Gastrocnemius medialis (tissue), 4 donors: ENCODE measurements at regions not wholly inside any gene's neighbourhood (a gene's known extent, or its start where the extent isn't known, plus 50 kb on each side); places are given as distances from the start of the nearest gene placed in this dataset.
A peak's percentile ranks its signal among the peaks of the same experiment; 100 is the strongest.
"Not testable (repeated sequence)": the region's sequence is repeated elsewhere in the genome, so short reads cannot be mapped to it uniquely, and the experiment has no call there.

ENCODE experiments used
- ATAC-seq, 2 donors: fragments of 150-250 bp; one replicate each; pipeline ENCODE4 v1.9.1; 2016
- DNase-seq, 2 donors: peaks; one replicate each; pipeline ENCODE4 v3.0.0-alpha.2; 2019
- H3K27ac ChIP-seq, 4 donors: fragments of 200-600 bp; sonication (generic); 1 replicate in 1 of 4; 2 replicates in 3 of 4; pipeline ENCODE4 v1.5.1; 2016 to 2018; ENCODE audit warnings: mild to moderate bottlenecking in 2 of 4, moderate library complexity in 1 of 4
- H3K27me3 ChIP-seq, 3 donors: fragments of 200-600 bp; sonication (generic) in 2 of 3; 1 replicate in 1 of 3; 2 replicates in 2 of 3; pipeline versions ENCODE4 v1.5.1 to v1.6.0; 2016 to 2019; ENCODE audit warnings: mild to moderate bottlenecking in 1 of 3, moderate library complexity in 1 of 3
- H3K36me3 ChIP-seq, 2 donors: fragments of 200-600 bp; sonication (generic) in 1 of 2; one replicate each; pipeline ENCODE4 v1.5.1; 2017 to 2018
- H3K4me1 ChIP-seq, 2 donors: fragments of 200-600 bp; sonication (generic) in 1 of 2; one replicate each; pipeline ENCODE4 v1.5.1; 2016 to 2017; ENCODE audit warnings: mild to moderate bottlenecking in 2 of 2
- H3K4me3 ChIP-seq, 4 donors: fragments of 200-600 bp; sonication (generic) in 3 of 4; 1 replicate in 1 of 4; 2 replicates in 3 of 4; pipeline ENCODE4 v1.5.1; 2016 to 2019; ENCODE audit warnings: mild to moderate bottlenecking in 2 of 4
- H3K9me3 ChIP-seq, 3 donors: fragments of 200-600 bp; sonication (generic) in 2 of 3; 1 replicate in 1 of 3; 2 replicates in 2 of 3; pipeline ENCODE4 v1.5.1; 2016 to 2019
- CTCF ChIP-seq, 5 experiments: fragments of 450-650 bp in 3 of 5; fragments of 200-600 bp in 2 of 5; sonication (generic) in 2 of 5; IDR thresholded peaks in 4 of 5; conservative IDR thresholded peaks in 1 of 5; 1 replicate in 4 of 5; 2 replicates in 1 of 5; pipeline ENCODE4 v1.5.1; 2016 to 2019; ENCODE audit warnings: antibody characterized with exemption in 5 of 5, mild to moderate bottlenecking in 3 of 5, moderate library complexity in 3 of 5
- POLR2A ChIP-seq, 2 donors: fragments of 450-650 bp; IDR thresholded peaks; one replicate each; pipeline ENCODE4 v1.6.1; 2017; ENCODE audit warnings: antibody characterized with exemption in 2 of 2, mild to moderate bottlenecking in 2 of 2, moderate library complexity in 2 of 2
- in situ Hi-C, 4 donors: fragments of 200-750 bp; cut with MboI; loops; one replicate each; pipeline versions ENCODE4 v1.15.0 to v1.8.0; 2017; ENCODE audit warnings: low sequenced_read_pairs in 4 of 4
- intact Hi-C: fragments of 100-400 bp; cut with DNase I; formaldehyde crosslinking; loops from one replicate; pipeline ENCODE4 v1.15.1; 2023; ENCODE audit warnings: low total_unique reads

DNA sequence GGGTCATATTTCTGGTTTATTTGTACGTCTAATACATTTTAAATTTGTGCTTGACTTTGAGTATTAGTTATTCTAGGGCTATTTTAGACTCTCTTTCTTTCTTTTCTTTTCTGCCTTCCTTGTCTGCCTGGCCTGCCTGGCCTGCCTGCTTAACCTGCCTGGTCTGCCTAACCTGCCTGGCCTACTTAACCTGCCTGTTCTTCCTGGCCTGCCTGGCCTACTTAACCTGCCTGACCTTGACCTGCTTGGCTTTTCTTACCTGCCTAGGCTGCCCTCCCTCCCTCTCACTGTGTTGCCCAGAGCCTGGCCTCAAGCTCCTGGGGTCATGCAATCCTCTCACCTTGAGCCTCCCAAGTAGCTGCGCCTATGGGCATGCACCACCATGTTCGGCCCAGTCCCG, 83.7 kb downstream of the PMAIP1 start:
- TF ChIP-seq CTCF (IDR thresholded peaks at IDR 0.05 in 4 of 5, conservative IDR thresholded peaks at IDR 0.05 in 1 of 5) (no peak), POLR2A (IDR thresholded peaks at IDR 0.05) (no peak)
- intact Hi-C loops (no loop called here), in situ Hi-C loops (loop anchor here in 2 of 4 donors (25.0 kb wide), 2 partner anchors 554 to 579 kb away; no protein-coding TSS in a partner anchor)
- Histone ChIP-seq H3K4me1 (no peaks in the 10 kb centered on the region), H3K27ac (no peak overlapping the region), H3K9me3 (no peaks in the 10 kb centered on the region), H3K27me3 (no peaks in the 10 kb centered on the region), H3K4me3 (no peak overlapping the region), H3K36me3 (no peaks in the 10 kb centered on the region)
- ATAC-seq (no peak), DNase-seq (no peak)

DNA sequence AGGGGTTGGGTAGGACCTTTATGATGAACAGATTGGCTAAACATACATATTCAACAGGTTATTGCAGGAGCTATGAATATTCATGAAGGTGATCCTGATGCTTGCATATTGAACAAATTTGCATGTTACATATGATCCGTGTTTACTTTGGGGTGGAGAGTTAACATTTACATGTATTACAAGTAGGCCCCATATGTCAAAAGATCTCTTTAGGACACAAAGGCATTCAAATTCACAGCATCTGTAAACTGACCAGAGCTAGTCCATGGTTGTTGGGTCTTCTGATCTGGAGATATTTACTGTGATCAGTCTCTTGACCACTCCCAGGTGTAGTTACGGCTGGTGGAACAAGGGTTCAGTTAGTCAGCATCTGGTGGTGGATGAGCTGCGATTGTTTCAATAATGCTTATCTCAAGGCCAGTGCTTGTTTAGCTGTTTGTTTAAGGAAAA, 80.4 kb downstream of the PMAIP1 start:
- no peak for DNase-seq
- no peaks in the 10 kb centered on the region for H3K9me3 ChIP-seq
- no peaks in the 10 kb centered on the region for H3K4me1 ChIP-seq
- no peak overlapping the region for H3K27ac ChIP-seq
- TF ChIP-seq POLR2A (IDR thresholded peaks at IDR 0.05) (no peak), CTCF (IDR thresholded peaks at IDR 0.05 in 4 of 5, conservative IDR thresholded peaks at IDR 0.05 in 1 of 5) (no peak)
- no peaks in the 10 kb centered on the region for H3K27me3 ChIP-seq
- ATAC-seq = no peak
- in situ Hi-C loops (loop anchor here in 2 of 4 donors (25.0 kb wide), 2 partner anchors 557 to 582 kb away; no protein-coding TSS in a partner anchor), intact Hi-C loops (no loop called here)
- H3K4me3 ChIP-seq = no peak overlapping the region
- no peaks in the 10 kb centered on the region for H3K36me3 ChIP-seq

DNA sequence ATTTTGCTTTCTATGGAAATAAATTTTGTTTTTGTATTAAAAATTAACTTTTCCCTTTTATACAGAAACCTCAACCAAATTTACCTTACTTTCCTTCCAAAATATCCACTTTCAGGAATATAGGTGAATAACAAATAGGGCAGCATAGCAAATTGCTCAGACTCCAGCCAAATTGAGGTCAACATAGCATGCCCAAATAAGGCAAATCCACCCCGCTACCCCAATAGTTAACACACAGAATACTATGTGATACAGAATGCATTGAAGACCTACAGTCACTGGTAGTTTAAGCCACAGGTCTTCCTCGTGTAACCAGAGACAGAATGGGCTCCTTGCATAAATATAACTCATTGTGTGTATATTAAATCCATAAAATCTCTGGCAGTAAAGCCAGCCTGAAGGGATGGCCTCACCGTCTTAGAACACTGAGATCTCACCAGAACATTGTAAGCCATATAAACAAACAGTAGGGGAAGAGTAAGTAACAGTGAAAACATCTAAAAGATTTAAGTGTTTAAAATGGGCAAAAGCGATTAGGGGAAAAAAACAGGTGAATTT, 72.2 kb downstream of the PMAIP1 start:
- Histone ChIP-seq H3K4me1 (no peaks in the 10 kb centered on the region), H3K9me3 (no peaks in the 10 kb centered on the region), H3K27me3 (peaks cover 0 to 10% (median 0%) of the 10 kb centered on the region in 3 donors), H3K27ac (no peak overlapping the region), H3K36me3 (no peaks in the 10 kb centered on the region), H3K4me3 (no peak overlapping the region)
- DNase-seq (no peak), ATAC-seq (no peak)
- in situ Hi-C loops (no loop called here), intact Hi-C loops (no loop called here)
- TF ChIP-seq POLR2A (IDR thresholded peaks at IDR 0.05) (no peak), CTCF (IDR thresholded peaks at IDR 0.05 in 4 of 5, conservative IDR thresholded peaks at IDR 0.05 in 1 of 5) (no peak)

DNA sequence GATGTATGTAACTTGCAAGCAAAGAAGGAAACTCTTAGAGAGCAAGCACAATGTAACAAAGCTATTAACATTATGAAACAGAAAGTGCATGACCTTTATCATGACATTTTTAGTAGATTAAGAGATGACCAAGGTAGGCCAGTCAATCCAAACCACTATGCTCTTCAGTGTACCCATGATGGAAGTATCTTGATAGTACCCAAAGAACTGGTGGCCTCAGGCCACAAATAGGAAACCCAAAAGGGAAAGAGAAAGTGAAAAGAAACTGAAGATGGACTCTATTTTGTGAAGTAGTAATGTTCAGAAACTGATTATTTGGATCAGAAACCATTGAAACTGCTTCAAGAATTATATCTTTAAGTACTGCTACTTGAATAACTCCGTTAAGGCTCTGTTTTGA, 71.3 kb downstream of the PMAIP1 start:
- ATAC-seq, DNase-seq, intact Hi-C loops, H3K4me1 ChIP-seq, H3K27ac ChIP-seq, H3K9me3 ChIP-seq, in situ Hi-C loops, H3K4me3 ChIP-seq, H3K36me3 ChIP-seq, H3K27me3 ChIP-seq: not testable (repeated sequence)

DNA sequence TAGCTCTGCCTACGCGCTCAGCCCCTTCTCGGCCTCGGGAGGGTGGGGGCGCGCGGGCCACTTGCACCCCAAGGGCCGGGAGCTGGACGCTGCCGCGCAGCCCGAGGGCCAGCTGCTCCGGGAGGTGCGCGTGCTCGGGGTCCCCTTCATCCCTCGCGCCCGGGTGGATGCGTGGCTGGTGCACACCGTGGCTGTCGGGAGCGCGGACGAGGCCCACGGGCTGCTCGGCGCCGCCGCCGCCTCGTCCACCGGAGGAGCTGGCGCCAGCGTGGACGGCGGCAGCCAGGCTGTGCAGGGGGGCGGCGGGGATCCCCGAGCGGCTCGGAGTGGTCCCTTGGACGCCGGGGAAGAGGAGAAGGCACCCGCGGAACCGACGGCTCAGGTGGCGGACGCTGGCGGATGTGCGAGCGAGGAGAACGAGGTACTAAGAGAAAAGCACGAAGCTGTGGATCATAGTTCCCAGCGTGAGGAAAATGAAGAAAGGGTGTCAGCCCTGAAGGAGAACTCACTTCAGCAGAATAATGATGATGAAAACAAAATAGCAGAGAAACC, 69.8 kb downstream of the PMAIP1 start:
- ATAC-seq, H3K9me3 ChIP-seq, in situ Hi-C loops, DNase-seq, H3K4me1 ChIP-seq, H3K27me3 ChIP-seq, H3K27ac ChIP-seq, intact Hi-C loops, H3K36me3 ChIP-seq: not testable (repeated sequence)
- peak overlapping the region in 1 of 4 donors; percentile 27 for H3K4me3 ChIP-seq

- intact Hi-C loops = no loop called here
- TF ChIP-seq CTCF (IDR thresholded peaks at IDR 0.05 in 4 of 5, conservative IDR thresholded peaks at IDR 0.05 in 1 of 5) (no peak), POLR2A (IDR thresholded peaks at IDR 0.05) (no peak)
These were observed 68.8 kb downstream of the PMAIP1 start for GRCh38 chr18:59968583-59968982.

More at GRCh38 chr18:59968583-59968982, 68.8 kb downstream of the PMAIP1 start:
- in situ Hi-C loops = no loop called here
- Histone ChIP-seq H3K36me3 (no peaks in the 10 kb centered on the region), H3K4me3 (no peak overlapping the region), H3K9me3 (no peaks in the 10 kb centered on the region), H3K27me3 (peaks cover 0 to 10% (median 0%) of the 10 kb centered on the region in 3 donors), H3K27ac (no peak overlapping the region), H3K4me1 (no peaks in the 10 kb centered on the region)
- ATAC-seq (no peak), DNase-seq (no peak)
